ENCODE measurements at regions not wholly inside any gene's neighbourhood (a gene's known extent, or its start where the extent isn't known, plus 50 kb on each side); places are given as distances from the start of the nearest gene placed in this dataset.

GRCh38 chr2:150595803-150596470, 108.5 kb upstream of the RND3 start:
- DNase-seq (ENCODE audit: low spot score) (no peak), FAIRE-seq (no peak)

- DNase-seq (ENCODE audit: low spot score), result no peak
- no peak for FAIRE-seq
Observed at GRCh38 chr2:150594299-150594698, 106.8 kb upstream of the RND3 start.

DNA sequence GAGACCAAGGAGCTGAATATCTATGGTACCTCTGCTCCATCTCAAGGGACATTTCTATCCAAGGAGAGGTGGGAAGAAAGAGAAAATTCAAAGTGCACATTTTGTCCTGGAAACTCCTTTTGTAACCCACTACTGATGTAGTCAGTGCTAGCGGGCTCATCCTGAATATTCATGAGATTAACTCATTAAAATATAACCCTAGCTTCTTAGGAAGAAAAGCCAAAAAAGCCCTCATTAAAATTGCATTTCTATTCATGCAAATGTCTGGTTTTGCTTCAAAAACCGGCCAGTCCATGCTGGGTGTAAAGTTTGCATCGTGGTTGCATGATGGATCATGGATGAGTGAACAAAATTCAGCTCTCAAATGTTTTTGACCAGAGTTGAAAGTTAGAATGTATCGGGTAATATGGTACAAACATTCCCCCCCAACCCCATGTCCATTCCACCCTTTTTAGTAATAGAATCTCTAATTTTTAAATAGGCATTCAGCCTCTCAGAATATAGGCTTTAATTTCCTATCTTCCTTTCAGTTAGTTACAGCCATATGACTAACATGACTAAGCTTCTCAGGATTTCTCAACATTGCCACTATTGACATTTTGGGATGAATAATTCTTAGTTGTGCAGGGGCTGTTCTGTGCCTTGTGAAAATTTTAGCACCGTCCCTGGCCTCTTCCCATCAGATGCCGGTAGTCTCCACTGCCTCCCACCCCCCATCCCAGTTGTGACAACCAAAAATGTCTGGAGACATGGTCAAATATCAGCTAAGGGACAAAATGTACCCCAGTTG, 104.2 kb upstream of the RND3 start:
- FAIRE-seq, result no peak

DNA sequence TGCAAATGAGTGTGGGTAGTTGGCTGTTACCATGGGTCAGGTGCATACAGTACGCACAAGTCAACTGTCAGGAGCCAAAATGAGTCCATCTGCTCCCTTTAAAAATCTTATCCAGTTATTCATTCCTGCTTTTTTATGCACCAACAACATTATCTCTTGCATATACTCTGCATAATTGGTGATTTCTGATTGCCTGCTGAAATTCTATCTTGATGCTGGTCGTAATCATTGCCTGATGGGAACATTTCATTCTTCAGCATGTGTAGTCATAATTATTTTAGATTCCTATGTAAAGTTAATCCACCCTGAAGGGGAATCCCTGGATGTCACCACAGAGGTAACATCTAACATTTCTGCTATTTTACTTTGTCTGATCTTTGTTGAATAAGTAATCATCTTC, 102.2 kb upstream of the RND3 start:
- FAIRE-seq (no peak), DNase-seq (ENCODE audit: low spot score) (no peak)

More for the DNA sequence above, 104.2 kb upstream of the RND3 start:
- peak; percentile 22 for DNase-seq (ENCODE audit: low spot score)

GRCh38 chr2:150588506-150588870, 101.0 kb upstream of the RND3 start:
- FAIRE-seq, result no peak

GRCh38 chr2:150587547-150588505, 100.4 kb upstream of the RND3 start:
- DNase-seq (ENCODE audit: low spot score) (no peak), FAIRE-seq (no peak)

More at GRCh38 chr2:150588506-150588870, 101.0 kb upstream of the RND3 start:
- no peak for DNase-seq (ENCODE audit: low spot score)

DNA sequence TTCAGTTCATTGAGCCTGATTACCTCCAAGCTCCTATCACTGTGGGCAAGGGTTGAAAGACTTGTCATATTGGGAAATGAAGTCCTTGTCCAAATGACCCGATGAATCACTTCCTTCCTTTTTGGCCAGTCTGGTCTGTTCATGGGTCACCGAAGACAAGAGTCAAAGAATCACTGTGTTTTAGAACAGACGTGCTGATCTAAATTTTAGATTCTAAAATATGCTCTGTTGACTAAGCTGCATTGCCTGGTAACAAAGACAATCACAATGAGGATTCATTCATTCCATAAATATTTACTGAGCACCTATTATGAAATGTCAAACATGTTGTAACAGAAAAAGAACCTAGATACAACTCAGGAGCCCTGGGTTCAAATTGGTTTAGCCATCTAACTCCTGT, 99.4 kb upstream of the RND3 start:
- peak; percentile 57 for FAIRE-seq
- peak; percentile 80 for DNase-seq (ENCODE audit: low spot score)

- no peak for FAIRE-seq
- DNase-seq (ENCODE audit: low spot score), result no peak
Observed at GRCh38 chr2:150585221-150585971, 97.9 kb upstream of the RND3 start.

DNA sequence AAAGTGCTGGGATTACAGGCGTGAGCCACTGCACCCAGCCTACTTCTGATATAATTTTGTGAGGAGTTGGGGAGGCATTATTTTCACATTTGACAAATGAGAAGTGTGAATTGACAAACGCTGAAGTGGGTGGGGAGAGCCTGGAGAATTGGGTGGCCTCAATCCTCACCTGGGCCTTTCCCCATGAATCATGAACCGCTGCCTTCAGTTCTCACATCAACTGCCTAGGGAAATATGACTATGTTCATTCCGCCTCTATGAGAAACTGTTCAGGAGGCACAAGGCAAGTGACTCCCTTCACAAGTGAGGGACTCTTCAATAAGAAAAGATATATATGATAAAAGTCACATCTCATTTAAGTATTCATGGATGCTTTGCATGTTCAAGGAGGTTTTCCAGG, 96.6 kb upstream of the RND3 start:
- DNase-seq (ENCODE audit: low spot score) (no peak), FAIRE-seq (no peak)

DNA sequence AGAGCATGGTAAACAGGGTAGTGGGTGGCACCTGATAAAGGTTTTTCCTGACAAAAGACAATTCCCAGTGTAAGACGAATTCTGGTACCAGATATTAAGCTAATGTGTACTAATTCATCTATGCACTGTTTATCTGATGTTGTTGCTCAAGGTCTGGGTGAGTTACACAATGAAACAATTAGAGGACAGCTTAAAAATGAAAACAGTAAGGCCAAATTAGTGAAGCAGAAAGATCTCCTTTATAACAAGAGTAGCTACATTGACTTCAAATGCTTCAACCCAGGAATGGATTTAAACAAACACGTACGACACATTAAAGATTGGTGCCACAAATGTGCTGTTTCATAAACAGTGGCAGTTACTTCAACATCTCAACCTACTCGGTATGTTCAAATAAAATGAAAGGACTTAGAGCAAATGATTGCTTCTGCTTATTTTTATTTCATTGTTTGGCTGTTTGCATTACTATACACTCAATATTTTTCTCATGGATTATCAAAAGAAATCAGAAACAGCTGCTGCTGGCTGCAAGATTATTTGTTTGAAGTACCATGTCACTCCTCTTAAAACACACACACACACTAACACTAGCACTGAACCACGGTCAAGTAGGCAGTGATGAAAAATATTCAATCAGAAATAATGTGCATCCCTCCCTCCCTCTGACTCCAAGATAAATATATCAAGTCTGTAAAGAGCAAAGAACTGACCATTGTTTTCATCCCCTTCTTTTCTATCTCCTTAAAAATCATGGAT, 94.4 kb upstream of the RND3 start:
- FAIRE-seq, result no peak
- no peak for DNase-seq (ENCODE audit: low spot score)

DNA sequence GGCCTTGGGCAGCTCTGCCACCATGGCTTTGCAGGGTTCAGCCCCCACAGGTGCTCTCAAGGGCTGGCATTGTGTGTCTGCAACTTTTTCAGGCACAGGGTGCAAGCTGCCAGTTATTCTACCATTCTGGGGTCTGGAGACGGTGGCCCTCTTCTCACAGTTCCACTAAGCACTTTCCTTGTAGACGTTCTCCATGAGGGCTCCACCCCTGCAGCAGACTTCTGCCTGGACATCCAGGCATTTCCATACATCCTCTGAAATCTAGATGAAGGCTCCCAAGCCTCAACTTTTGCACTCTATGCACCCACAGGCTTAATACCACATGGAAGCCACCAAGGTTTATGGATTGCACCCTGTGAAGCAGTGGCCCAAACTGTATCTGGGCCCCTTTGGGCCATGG, 91.0 kb upstream of the RND3 start:
- DNase-seq (ENCODE audit: low spot score) (no peak), FAIRE-seq (no peak)

DNA sequence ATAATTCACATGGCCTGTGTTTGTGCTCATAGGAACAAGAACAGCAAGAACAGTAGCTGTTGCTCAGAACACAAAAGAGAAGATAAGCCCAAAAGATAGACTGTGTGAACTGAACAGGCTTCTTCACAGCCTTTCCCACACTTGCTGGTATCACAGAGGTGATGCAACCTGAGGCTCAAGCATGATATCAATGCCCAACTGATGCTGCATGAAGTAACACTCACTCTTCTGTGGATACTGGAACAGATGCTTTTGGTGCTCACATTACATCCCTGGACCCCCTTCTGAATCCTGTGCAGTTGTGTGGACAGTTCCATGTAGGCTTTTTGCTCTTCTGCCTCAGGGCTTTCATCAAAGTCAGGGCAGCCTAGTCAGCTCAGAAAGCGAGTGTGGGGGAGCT, 88.4 kb upstream of the RND3 start:
- FAIRE-seq (no peak), DNase-seq (ENCODE audit: low spot score) (no peak)

DNA sequence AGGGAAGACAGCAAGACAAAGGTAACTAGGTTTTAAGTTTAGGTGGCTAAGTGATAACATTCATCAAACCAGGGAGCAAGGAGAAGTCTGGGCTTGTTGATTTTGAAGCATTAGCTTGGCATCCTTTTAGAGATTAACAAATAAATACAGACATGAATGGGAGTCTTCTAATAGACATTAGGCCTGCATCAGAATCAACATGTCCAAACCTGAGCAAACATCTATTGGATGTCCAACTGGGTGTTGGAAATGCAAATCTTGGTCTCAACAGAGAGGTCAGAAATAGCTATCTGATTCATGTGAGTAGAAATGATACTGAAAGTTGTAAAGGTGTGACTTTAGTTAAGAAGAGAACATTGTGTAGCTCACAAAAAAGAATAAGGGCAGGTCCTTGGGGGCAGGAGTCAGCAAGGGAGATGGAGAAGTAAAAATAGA, 85.5 kb upstream of the RND3 start:
- DNase-seq (ENCODE audit: low spot score) (no peak), FAIRE-seq (no peak)

DNA sequence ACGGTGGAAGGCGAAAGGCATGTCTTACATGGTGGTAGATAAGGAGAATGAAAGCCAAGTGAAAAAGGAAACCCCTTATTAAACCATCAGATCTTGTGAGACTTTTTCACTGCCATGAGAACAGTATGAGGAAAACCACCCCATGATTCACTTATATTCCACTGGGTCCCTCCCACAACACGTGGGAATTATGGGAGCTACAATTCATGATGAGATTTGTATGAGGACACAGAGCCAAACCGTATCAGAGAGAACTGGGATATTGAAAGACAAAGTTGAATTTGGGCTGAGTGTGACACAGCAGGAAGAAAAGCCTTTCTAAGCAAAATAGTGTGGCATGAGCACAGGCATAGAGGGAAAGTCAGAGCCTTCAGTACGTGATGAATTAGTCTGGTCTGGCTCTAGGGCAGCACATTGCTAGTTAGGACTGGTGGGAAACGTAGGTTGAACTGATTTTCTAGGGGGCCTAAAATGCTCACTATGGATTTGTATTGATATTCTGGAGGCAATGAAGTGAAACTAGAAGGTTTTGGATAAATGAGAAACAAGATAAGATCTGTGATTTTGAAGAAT, 84.8 kb upstream of the RND3 start:
- DNase-seq (ENCODE audit: low spot score) (no peak), FAIRE-seq (no peak)

DNA sequence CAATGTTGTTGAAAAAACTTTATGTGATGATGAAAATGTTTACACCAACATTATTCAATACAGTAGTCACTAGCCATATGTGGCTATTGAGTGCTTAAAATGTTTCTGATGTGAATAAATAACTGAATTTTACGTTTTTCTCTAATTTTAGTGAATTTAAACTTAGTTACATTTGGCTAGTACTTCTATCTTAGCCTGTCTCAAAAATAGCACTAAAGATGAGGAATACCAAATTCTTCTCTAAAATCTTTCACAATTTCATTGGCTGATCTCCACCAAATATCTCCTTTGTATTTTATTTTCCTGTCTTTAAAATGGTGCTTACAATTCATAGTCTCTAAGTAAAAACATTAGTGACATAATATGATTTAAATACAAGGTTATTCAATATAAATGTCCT, 83.7 kb upstream of the RND3 start:
- DNase-seq (ENCODE audit: low spot score), result no peak
- no peak for FAIRE-seq

- peak; percentile 89 for DNase-seq (ENCODE audit: low spot score)
- FAIRE-seq, result peak; percentile 94
Observed at GRCh38 chr2:150570712-150571111, 83.2 kb upstream of the RND3 start.

- no peak for FAIRE-seq
- no peak for DNase-seq (ENCODE audit: low spot score)
Observed at GRCh38 chr2:150569761-150570160, 82.3 kb upstream of the RND3 start.

DNA sequence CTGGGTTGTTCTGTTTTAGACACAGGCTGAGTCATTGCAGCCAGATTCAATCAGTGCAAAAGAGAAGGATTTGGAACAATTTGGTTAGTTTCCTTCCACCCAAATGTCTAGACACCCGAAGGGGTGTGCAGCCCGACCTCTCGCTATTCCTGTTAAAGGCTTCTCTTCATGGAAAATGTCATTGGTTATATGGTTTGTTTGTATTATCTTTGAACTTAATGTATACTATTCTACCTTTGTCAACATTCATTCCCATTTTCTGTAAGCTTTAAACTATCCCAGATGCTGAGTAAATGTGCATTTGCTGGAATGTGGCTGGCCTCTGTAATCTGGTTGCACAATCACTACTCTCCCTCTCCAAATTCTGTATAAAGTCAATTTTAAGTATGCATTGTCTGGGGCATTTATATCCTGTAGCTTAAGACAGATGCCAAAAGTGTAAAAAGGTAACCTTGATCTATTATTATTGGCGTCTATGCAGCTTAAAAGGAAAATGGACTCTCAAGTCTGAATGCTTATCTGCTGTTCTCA, 80.4 kb upstream of the RND3 start:
- no peak for DNase-seq (ENCODE audit: low spot score)
- FAIRE-seq, result no peak

- no peak for FAIRE-seq
- no peak for DNase-seq (ENCODE audit: low spot score)
Observed at GRCh38 chr2:150566289-150566688, 78.8 kb upstream of the RND3 start.

DNA sequence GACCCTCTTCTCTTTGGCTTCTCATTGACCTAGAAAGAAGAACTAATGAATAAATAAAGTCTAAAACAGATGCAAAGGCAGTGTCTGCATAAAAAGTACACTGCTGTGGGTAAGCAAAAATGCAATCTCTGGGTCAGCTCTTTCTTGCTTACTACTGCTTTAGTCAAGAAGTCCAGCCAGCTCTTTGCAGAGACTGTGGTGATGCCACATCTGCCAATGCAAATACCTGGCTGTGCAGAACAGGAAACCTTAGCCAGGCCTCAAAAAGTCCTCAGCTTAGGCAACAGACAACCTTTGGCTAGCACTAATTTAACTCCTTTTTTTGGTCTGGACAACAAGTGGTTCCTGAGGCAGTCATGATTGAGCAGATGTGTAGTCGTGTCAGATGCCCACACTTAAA, 73.6 kb upstream of the RND3 start:
- no peak for DNase-seq (ENCODE audit: low spot score)
- no peak for FAIRE-seq

Measured in RCC 7860 (cell line).